ENCODE measurements at regions not wholly inside any gene's neighbourhood (a gene's known extent, or its start where the extent isn't known, plus 50 kb on each side); places are given as distances from the start of the nearest gene placed in this dataset.

- Histone ChIP-seq H4K20me1 (ENCODE audit: control insufficient read depth, extremely low read depth, insufficient read depth, low read length) (no peaks in the 10 kb centered on the region), H2AFZ (ENCODE audit: control insufficient read depth, low read length) (no peak overlapping the region), H3K27ac (ENCODE audit: control insufficient read depth, insufficient read depth, low read length) (no peak overlapping the region), H3K9me1 (ENCODE audit: control insufficient read depth, extremely low read depth, insufficient read depth, low read length) (no peaks in the 10 kb centered on the region), H3K4me1 (ENCODE audit: control insufficient read depth, extremely low read depth, insufficient read depth, low read length) (no peaks in the 10 kb centered on the region), H3K4me3 (ENCODE audit: control insufficient read depth in 2 of 3, extremely low read depth in 1 of 3, insufficient read depth in 2 of 3, low read depth in 1 of 3, low read length in 3 of 3) (no peak overlapping the region), H3K4me2 (ENCODE audit: control insufficient read depth, extremely low read depth, insufficient read depth, low read depth, low read length) (no peak overlapping the region), H3K9ac (ENCODE audit: control insufficient read depth, extremely low read depth, insufficient read depth, low read length) (no peak overlapping the region), H3K79me2 (ENCODE audit: control insufficient read depth, insufficient read depth, low read length) (no peaks in the 10 kb centered on the region), H3K36me3 (ENCODE audit: control insufficient read depth in 2 of 2, extremely low read depth in 1 of 2, insufficient read depth in 2 of 2, low read length in 2 of 2) (no peaks in the 10 kb centered on the region), H3K27me3 (ENCODE audit: control insufficient read depth, extremely low read depth, insufficient read depth, low read length) (no peaks in the 10 kb centered on the region), H3K9me3 (ENCODE audit: control insufficient read depth, low read depth, low read length) (no peaks in the 10 kb centered on the region)
- FAIRE-seq (no peak), DNase-seq (ENCODE audit: low read depth, low spot score) (no peak)
- TF ChIP-seq EZH2 (IDR thresholded peaks at IDR 0.05; ENCODE audit: low read length) (no peak), CTCF (optimal IDR thresholded peaks at IDR 0.05 in 1 of 3, IDR thresholded peaks at IDR 0.05 in 1 of 3, conservative IDR thresholded peaks at IDR 0.05 in 1 of 3; ENCODE audit: extremely low read depth in 1 of 3, insufficient read depth in 2 of 3, low read length in 3 of 3) (no peak)
- dilution Hi-C loops (cut with MboI; ENCODE audit: extremely low pct_ligation_motif_present, low sequenced_read_pairs), result no loop called here
Observed at GRCh38 chr9:23171479-23171878, 654.6 kb downstream of the ELAVL2 start.

GRCh38 chr9:23172206-23172605 is 653.8 kb downstream of the ELAVL2 start:
- Histone ChIP-seq H2AFZ (ENCODE audit: control insufficient read depth, low read length) (no peak overlapping the region), H3K9ac (ENCODE audit: control insufficient read depth, extremely low read depth, insufficient read depth, low read length) (no peak overlapping the region), H3K9me3 (ENCODE audit: control insufficient read depth, low read depth, low read length) (no peaks in the 10 kb centered on the region), H3K79me2 (ENCODE audit: control insufficient read depth, insufficient read depth, low read length) (no peaks in the 10 kb centered on the region), H3K27me3 (ENCODE audit: control insufficient read depth, extremely low read depth, insufficient read depth, low read length) (no peaks in the 10 kb centered on the region), H3K9me1 (ENCODE audit: control insufficient read depth, extremely low read depth, insufficient read depth, low read length) (no peaks in the 10 kb centered on the region), H3K27ac (ENCODE audit: control insufficient read depth, insufficient read depth, low read length) (no peak overlapping the region), H3K36me3 (ENCODE audit: control insufficient read depth in 2 of 2, extremely low read depth in 1 of 2, insufficient read depth in 2 of 2, low read length in 2 of 2) (no peaks in the 10 kb centered on the region), H3K4me2 (ENCODE audit: control insufficient read depth, extremely low read depth, insufficient read depth, low read depth, low read length) (no peak overlapping the region), H3K4me3 (ENCODE audit: control insufficient read depth in 2 of 3, extremely low read depth in 1 of 3, insufficient read depth in 2 of 3, low read depth in 1 of 3, low read length in 3 of 3) (no peak overlapping the region), H3K4me1 (ENCODE audit: control insufficient read depth, extremely low read depth, insufficient read depth, low read length) (no peaks in the 10 kb centered on the region), H4K20me1 (ENCODE audit: control insufficient read depth, extremely low read depth, insufficient read depth, low read length) (no peaks in the 10 kb centered on the region)
- dilution Hi-C loops (cut with MboI; ENCODE audit: extremely low pct_ligation_motif_present, low sequenced_read_pairs), result no loop called here
- DNase-seq (ENCODE audit: low read depth, low spot score) (no peak), FAIRE-seq (no peak)
- TF ChIP-seq CTCF (optimal IDR thresholded peaks at IDR 0.05 in 1 of 3, IDR thresholded peaks at IDR 0.05 in 1 of 3, conservative IDR thresholded peaks at IDR 0.05 in 1 of 3; ENCODE audit: extremely low read depth in 1 of 3, insufficient read depth in 2 of 3, low read length in 3 of 3) (no peak), EZH2 (IDR thresholded peaks at IDR 0.05; ENCODE audit: low read length) (no peak)
